Esophagus muscularis mucosa (tissue), 4 donors: ENCODE measurements at regions not wholly inside any gene's neighbourhood (a gene's known extent, or its start where the extent isn't known, plus 50 kb on each side); places are given as distances from the start of the nearest gene placed in this dataset.
A peak's percentile ranks its signal among the peaks of the same experiment; 100 is the strongest.

Source experiments
- DNase-seq: peaks from one replicate; pipeline ENCODE4 v3.0.0-alpha.2; 2017; ENCODE audit errors: extremely low spot score
- H3K27ac ChIP-seq, 4 donors: fragments of 200-600 bp; sonication (generic); replicated peaks in 1 of 4; 1 replicate in 3 of 4; 2 replicates in 1 of 4; pipeline ENCODE4 v1.5.1; 2016 to 2019; ENCODE audit warnings: mild to moderate bottlenecking in 1 of 4
- H3K27me3 ChIP-seq, 4 donors: fragments of 200-600 bp; sonication (generic); one replicate each; pipeline versions ENCODE4 v1.5.1 to v1.6.0; 2016 to 2019
- H3K36me3 ChIP-seq, 4 donors: fragments of 200-600 bp; sonication (generic); one replicate each; pipeline ENCODE4 v1.5.1; 2016 to 2019
- H3K4me1 ChIP-seq, 4 donors: fragments of 200-600 bp; sonication (generic); one replicate each; pipeline ENCODE4 v1.5.1; 2016 to 2019
- H3K4me3 ChIP-seq, 4 donors: fragments of 200-600 bp; sonication (generic); 1 replicate in 2 of 4; 2 replicates in 2 of 4; pipeline ENCODE4 v1.5.1; 2016 to 2019; ENCODE audit warnings: mild to moderate bottlenecking in 4 of 4, moderate library complexity in 1 of 4
- H3K9me3 ChIP-seq, 4 donors: fragments of 200-600 bp; sonication (generic); 1 replicate in 3 of 4; 2 replicates in 1 of 4; pipeline ENCODE4 v1.5.1; 2016 to 2019
- CTCF ChIP-seq, 3 experiments: fragments of 200-600 bp in 2 of 3; fragments of 450-650 bp in 1 of 3; sonication (generic) in 2 of 3; IDR thresholded peaks; one replicate each; pipeline ENCODE4 v1.5.1; 2017 to 2019; ENCODE audit warnings: antibody characterized with exemption in 3 of 3, mild to moderate bottlenecking in 2 of 3, moderate library complexity in 1 of 3
- EP300 ChIP-seq: sonication (generic); formaldehyde crosslinking; IDR thresholded peaks from one replicate; pipeline ENCODE4 v1.6.1; 2017; ENCODE audit warnings: antibody characterized with exemption
- POLR2A ChIP-seq: fragments of 450-650 bp; IDR thresholded peaks from one replicate; pipeline ENCODE4 v1.6.1; 2017; ENCODE audit warnings: antibody characterized with exemption, moderate library complexity, mild to moderate bottlenecking, low read depth
- POLR2AphosphoS5 ChIP-seq, 2 donors: sonication (generic); formaldehyde crosslinking; IDR thresholded peaks; one replicate each; pipeline ENCODE4 v1.6.1; 2017; ENCODE audit warnings: antibody characterized with exemption in 2 of 2
- WGBS: methylation state at CpG from one replicate; pipeline ENCODE4 v1.1.5; 2018; 5-methylcytosine and 5-hydroxymethylcytosine counted together
- intact Hi-C: fragments of 100-400 bp; cut with DNase I; formaldehyde crosslinking; loops from one replicate; pipeline ENCODE4 v1.15.1; 2023

GRCh38 chr22:46084376-46084775 is 66.0 kb upstream of the PPARA start:
- peak overlapping the region; percentile 92 to 98 (median 96) for H3K27ac ChIP-seq
- H3K9me3 ChIP-seq = no peaks in the 10 kb centered on the region
- TF ChIP-seq EP300 (no peak), POLR2AphosphoS5 (IDR thresholded peaks at IDR 0.05) (no peak), POLR2A (no peak), CTCF (IDR thresholded peaks at IDR 0.05) (no peak)
- H3K27me3 ChIP-seq = no peaks in the 10 kb centered on the region
- peaks cover 94 to 99% (median 97%) of the 10 kb centered on the region in 4 donors for H3K4me1 ChIP-seq
- peak overlapping the region; percentile 23 to 45 (median 32) for H3K4me3 ChIP-seq
- intact Hi-C loops = no loop called here
- DNase-seq = no peak
- WGBS = 90% methylated on average over 13 of the region's 14 CpGs
- peaks cover 0 to 36% (median 19%) of the 10 kb centered on the region in 4 donors for H3K36me3 ChIP-seq

DNA sequence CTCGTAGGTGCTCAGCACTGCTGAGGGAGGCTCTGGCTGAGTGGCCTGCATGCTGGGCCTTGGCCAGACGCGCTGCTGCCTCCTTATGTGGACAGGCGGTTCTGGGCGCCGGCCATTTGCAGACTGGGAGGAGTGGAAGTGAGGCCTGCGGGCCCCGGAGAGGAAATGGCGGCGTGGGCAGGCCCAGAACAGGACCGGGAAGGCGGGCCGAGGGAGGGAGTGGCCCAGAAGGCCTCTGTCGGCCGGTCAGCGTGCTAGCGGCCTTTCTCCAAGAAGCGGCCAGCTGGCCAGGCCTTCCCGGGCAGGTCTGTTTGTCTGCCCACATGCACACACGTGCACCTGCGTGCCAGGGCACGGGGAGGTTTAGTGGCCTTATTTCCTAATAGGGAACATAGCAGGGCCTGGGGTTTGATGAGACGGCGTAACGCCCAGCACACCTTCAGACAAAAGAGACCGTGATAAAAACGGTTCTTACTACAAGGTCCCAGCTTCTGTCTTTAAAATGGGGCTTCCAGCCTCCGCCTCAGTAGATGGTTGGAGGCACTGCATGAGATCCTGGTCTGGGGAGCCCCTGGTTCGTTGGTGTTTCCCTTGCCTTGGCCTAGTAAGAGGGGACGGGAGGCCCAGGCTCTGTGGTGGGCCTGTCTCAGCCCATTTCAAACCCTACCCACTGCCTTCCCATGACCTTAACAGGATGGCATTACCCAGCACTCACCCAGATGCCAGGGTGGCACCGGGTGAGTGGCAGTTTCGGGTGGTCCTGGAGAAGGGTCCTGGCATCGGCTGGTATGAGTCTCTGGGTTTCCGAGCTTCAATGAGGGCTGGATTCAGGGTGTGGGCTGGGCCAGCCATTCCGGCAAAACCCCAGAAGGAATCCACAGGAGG is 65.1 kb upstream of the PPARA start:
- Histone ChIP-seq H3K9me3 (no peaks in the 10 kb centered on the region), H3K27ac (peak overlapping the region; percentile 92 to 98 (median 96)), H3K4me1 (peaks cover 94 to 99% (median 97%) of the 10 kb centered on the region in 4 donors), H3K27me3 (no peaks in the 10 kb centered on the region), H3K36me3 (peaks cover 0 to 37% (median 19%) of the 10 kb centered on the region in 4 donors), H3K4me3 (peak overlapping the region; percentile 23 to 45 (median 32))
- no peak for TF ChIP-seq CTCF (IDR thresholded peaks at IDR 0.05)
- peak; percentile 58 to 81 for TF ChIP-seq POLR2AphosphoS5 (IDR thresholded peaks at IDR 0.05)
- intact Hi-C loops = no loop called here
- 53% methylated on average over 30 of the region's 35 CpGs for whole genome bisulfite sequencing
- DNase-seq = no peak

- Histone ChIP-seq H3K36me3 (peaks cover 0 to 40% (median 22%) of the 10 kb centered on the region in 4 donors), H3K4me3 (peak overlapping the region; percentile 23 to 45 (median 32)), H3K9me3 (no peaks in the 10 kb centered on the region), H3K27ac (peak overlapping the region; percentile 92 to 98 (median 96)), H3K4me1 (peaks cover 100% of the 10 kb centered on the region in 4 donors), H3K27me3 (no peaks in the 10 kb centered on the region)
- TF ChIP-seq POLR2AphosphoS5 (IDR thresholded peaks at IDR 0.05) = peak in 1 of 2 donors; percentile 59
- TF ChIP-seq POLR2A = no peak
- TF ChIP-seq CTCF (IDR thresholded peaks at IDR 0.05) = no peak
- TF ChIP-seq EP300 = peak; percentile 60
- no peak for DNase-seq
- intact Hi-C loops = no loop called here
- 65% methylated on average over 12 of the region's 37 CpGs for whole genome bisulfite sequencing
Observed at GRCh38 chr22:46085828-46086576, 64.3 kb upstream of the PPARA start.

GRCh38 chr22:46086577-46087335 is 63.6 kb upstream of the PPARA start:
- TF ChIP-seq CTCF (IDR thresholded peaks at IDR 0.05) (no peak), POLR2AphosphoS5 (IDR thresholded peaks at IDR 0.05) (peak in 1 of 2 donors; percentile 16)
- intact Hi-C loops = no loop called here
- Histone ChIP-seq H3K4me3 (peak overlapping the region; percentile 23 to 45 (median 38)), H3K9me3 (no peaks in the 10 kb centered on the region), H3K36me3 (peaks cover 0 to 48% (median 29%) of the 10 kb centered on the region in 4 donors), H3K27me3 (no peaks in the 10 kb centered on the region), H3K4me1 (peaks cover 100% of the 10 kb centered on the region in 4 donors), H3K27ac (peak overlapping the region; percentile 92 to 98 (median 96))
- DNase-seq = no peak
- WGBS = 67% methylated on average over 7 of the region's 18 CpGs
